ENCODE measurements at regions not wholly inside any gene's neighbourhood (a gene's known extent, or its start where the extent isn't known, plus 50 kb on each side); places are given as distances from the start of the nearest gene placed in this dataset.

GRCh38 chr11:104327861-104328511 lies 164.0 kb upstream of the PDGFD start:
- no peaks in the 10 kb centered on the region for H3K9me3 ChIP-seq (ENCODE audit: low read length)
- H3K4me2 ChIP-seq (ENCODE audit: low read length) = no peak overlapping the region
- ChIA-PET POLR2A (ENCODE audit: unreplicated experiment) (no interaction called here), CTCF (no interaction called here)
- H2AFZ ChIP-seq (ENCODE audit: low read length) = no peak overlapping the region
- no peak overlapping the region for H3K27ac ChIP-seq (ENCODE audit: low read length)
- H3K36me3 ChIP-seq (ENCODE audit: low read depth, low read length) = no peaks in the 10 kb centered on the region
- H4K20me1 ChIP-seq (ENCODE audit: low read length) = no peaks in the 10 kb centered on the region
- H3K4me1 ChIP-seq (ENCODE audit: insufficient read depth, low read length) = no peaks in the 10 kb centered on the region
- TF ChIP-seq CTCF (conservative IDR thresholded peaks at IDR 0.05; ENCODE audit: low read depth, low read length) = no peak
- no peak for TF ChIP-seq EZH2phosphoT487 (IDR thresholded peaks at IDR 0.05; ENCODE audit: borderline replicate concordance, low read length)
- TF ChIP-seq EZH2 (IDR thresholded peaks at IDR 0.05; ENCODE audit: low read length, unreplicated experiment) = no peak
- H3K9ac ChIP-seq (ENCODE audit: low read length) = no peak overlapping the region
- BruUV-seq (replicated peaks) = no TSS peak
- H3K79me2 ChIP-seq (ENCODE audit: low read length) = no peaks in the 10 kb centered on the region
- H3K4me3 ChIP-seq (ENCODE audit: low read length) = no peak overlapping the region
- H3K27me3 ChIP-seq (ENCODE audit: low read length) = no peaks in the 10 kb centered on the region
- ATAC-seq (no peak), DNase-seq (no peak)
- no peaks in the 10 kb centered on the region for H3F3A ChIP-seq (ENCODE audit: low read length, unreplicated experiment)
- no peaks in the 10 kb centered on the region for H3K9me2 ChIP-seq (replicated peaks; ENCODE audit: low read length)
- intact Hi-C loops (cut with micrococcal nuclease) = no loop called here

DNA sequence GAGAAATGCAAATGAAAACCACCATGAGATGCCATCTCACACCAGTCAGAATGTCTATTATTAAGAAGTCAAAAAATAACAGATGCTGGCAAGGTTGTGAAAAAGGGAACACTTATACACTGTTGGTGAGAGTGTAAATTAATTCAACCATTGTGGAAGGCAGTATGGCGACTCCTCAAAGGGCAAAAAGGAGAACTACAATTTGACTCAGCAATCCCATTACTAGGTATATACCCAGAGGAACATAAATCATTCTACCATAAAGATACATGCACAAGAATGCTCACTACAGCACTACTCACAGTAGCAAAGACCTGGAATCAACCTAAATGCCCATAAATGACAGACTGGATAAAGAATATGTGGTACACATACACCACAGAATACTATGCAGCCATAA lies 161.1 kb upstream of the PDGFD start:
- H3K9me3 ChIP-seq (ENCODE audit: low read length) = no peaks in the 10 kb centered on the region
- TF ChIP-seq CTCF (conservative IDR thresholded peaks at IDR 0.05; ENCODE audit: low read depth, low read length) = no peak
- no peak for TF ChIP-seq EZH2 (IDR thresholded peaks at IDR 0.05; ENCODE audit: low read length, unreplicated experiment)
- TF ChIP-seq EZH2phosphoT487 (IDR thresholded peaks at IDR 0.05; ENCODE audit: borderline replicate concordance, low read length) = no peak
- H3K4me2 ChIP-seq (ENCODE audit: low read length) = no peak overlapping the region
- no peaks in the 10 kb centered on the region for H4K20me1 ChIP-seq (ENCODE audit: low read length)
- ChIA-PET CTCF (no interaction called here), POLR2A (ENCODE audit: unreplicated experiment) (no interaction called here)
- no peaks in the 10 kb centered on the region for H3K4me1 ChIP-seq (ENCODE audit: insufficient read depth, low read length)
- no peak overlapping the region for H3K4me3 ChIP-seq (ENCODE audit: low read length)
- H3K9ac ChIP-seq (ENCODE audit: low read length) = no peak overlapping the region
- intact Hi-C loops (cut with micrococcal nuclease) = no loop called here
- H3K36me3 ChIP-seq (ENCODE audit: low read depth, low read length) = no peaks in the 10 kb centered on the region
- H3K27ac ChIP-seq (ENCODE audit: low read length) = no peak overlapping the region
- no TSS peak for BruUV-seq (replicated peaks)
- no peaks in the 10 kb centered on the region for H3K79me2 ChIP-seq (ENCODE audit: low read length)
- no peaks in the 10 kb centered on the region for H3K9me2 ChIP-seq (replicated peaks; ENCODE audit: low read length)
- no peak overlapping the region for H2AFZ ChIP-seq (ENCODE audit: low read length)
- no peak for ATAC-seq
- H3F3A ChIP-seq (ENCODE audit: low read length, unreplicated experiment) = no peaks in the 10 kb centered on the region
- DNase-seq = no peak
- no peaks in the 10 kb centered on the region for H3K27me3 ChIP-seq (ENCODE audit: low read length)

- ChIA-PET CTCF (no interaction called here), POLR2A (ENCODE audit: unreplicated experiment) (interaction anchor here (0.5 kb wide), 1 partner anchor 66 kb away, joined by 4 read pairs; no protein-coding TSS in a partner anchor)
- Histone ChIP-seq H3K9me2 (replicated peaks; ENCODE audit: low read length) (no peaks in the 10 kb centered on the region), H3F3A (ENCODE audit: low read length, unreplicated experiment) (no peaks in the 10 kb centered on the region), H3K4me1 (ENCODE audit: insufficient read depth, low read length) (no peaks in the 10 kb centered on the region), H4K20me1 (ENCODE audit: low read length) (no peaks in the 10 kb centered on the region), H3K79me2 (ENCODE audit: low read length) (no peaks in the 10 kb centered on the region), H3K36me3 (ENCODE audit: low read depth, low read length) (no peaks in the 10 kb centered on the region), H2AFZ (ENCODE audit: low read length) (no peak overlapping the region), H3K9me3 (ENCODE audit: low read length) (no peaks in the 10 kb centered on the region), H3K27ac (ENCODE audit: low read length) (no peak overlapping the region), H3K4me3 (ENCODE audit: low read length) (no peak overlapping the region), H3K4me2 (ENCODE audit: low read length) (no peak overlapping the region), H3K27me3 (ENCODE audit: low read length) (no peaks in the 10 kb centered on the region), H3K9ac (ENCODE audit: low read length) (no peak overlapping the region)
- no peak; the same call in 1 of the 2 replicates for ATAC-seq
- DNase-seq = peak; percentile 18
- TF ChIP-seq EZH2phosphoT487 (IDR thresholded peaks at IDR 0.05; ENCODE audit: borderline replicate concordance, low read length) (no peak), CTCF (conservative IDR thresholded peaks at IDR 0.05; ENCODE audit: low read depth, low read length) (no peak), EZH2 (IDR thresholded peaks at IDR 0.05; ENCODE audit: low read length, unreplicated experiment) (no peak)
- BruUV-seq (replicated peaks) = no TSS peak
- intact Hi-C loops (cut with micrococcal nuclease) = no loop called here
Measured at GRCh38 chr11:104324276-104324675, 160.3 kb upstream of the PDGFD start.

All from PC-3 (cell line).